ENCODE measurements at regions not wholly inside any gene's neighbourhood (a gene's known extent, or its start where the extent isn't known, plus 50 kb on each side); places are given as distances from the start of the nearest gene placed in this dataset.

DNA sequence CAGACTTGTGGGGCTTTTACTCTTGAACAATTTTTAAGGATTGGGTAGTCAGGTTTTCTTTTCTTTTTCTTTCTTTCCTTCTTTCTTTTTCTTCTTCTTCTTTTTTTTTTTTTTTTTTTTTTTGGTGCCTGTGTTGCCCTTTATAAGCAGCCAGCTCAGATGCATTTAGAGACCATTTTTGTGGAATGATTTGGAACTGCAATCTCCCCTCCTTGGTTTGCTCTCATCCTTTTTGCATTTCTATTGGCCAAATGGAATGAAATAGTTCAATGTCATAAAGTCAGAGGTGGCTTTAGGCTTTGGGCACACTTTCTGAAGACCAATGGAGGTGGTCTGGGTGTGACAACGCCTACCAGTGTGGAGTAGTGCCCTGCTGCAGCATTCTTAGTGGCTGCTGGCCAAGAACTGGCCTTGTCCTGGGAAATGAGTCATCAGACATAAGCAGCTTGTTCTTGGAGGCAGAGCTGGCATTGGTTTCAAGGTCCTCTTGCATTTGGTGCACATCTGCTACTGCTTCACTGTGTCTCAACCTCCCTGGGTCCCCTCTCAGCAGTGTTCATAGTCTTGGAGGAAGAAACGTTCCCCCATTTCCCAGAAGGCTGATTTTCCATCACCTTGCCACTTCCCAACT is 84.5 kb downstream of the CT47B1 start:
- TF ChIP-seq, protein P1, sequence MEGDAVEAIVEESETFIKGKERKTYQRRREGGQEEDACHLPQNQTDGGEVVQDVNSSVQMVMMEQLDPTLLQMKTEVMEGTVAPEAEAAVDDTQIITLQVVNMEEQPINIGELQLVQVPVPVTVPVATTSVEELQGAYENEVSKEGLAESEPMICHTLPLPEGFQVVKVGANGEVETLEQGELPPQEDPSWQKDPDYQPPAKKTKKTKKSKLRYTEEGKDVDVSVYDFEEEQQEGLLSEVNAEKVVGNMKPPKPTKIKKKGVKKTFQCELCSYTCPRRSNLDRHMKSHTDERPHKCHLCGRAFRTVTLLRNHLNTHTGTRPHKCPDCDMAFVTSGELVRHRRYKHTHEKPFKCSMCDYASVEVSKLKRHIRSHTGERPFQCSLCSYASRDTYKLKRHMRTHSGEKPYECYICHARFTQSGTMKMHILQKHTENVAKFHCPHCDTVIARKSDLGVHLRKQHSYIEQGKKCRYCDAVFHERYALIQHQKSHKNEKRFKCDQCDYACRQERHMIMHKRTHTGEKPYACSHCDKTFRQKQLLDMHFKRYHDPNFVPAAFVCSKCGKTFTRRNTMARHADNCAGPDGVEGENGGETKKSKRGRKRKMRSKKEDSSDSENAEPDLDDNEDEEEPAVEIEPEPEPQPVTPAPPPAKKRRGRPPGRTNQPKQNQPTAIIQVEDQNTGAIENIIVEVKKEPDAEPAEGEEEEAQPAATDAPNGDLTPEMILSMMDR (IDR thresholded peaks at IDR 0.05), result no peak
- TF ChIP-seq POLR2AphosphoS5 (IDR thresholded peaks at IDR 0.05) (no peak), POLR2A (IDR thresholded peaks at IDR 0.05) (no peak)

All from upper lobe of left lung (tissue), 4 donors.